NCI-H1417 (cell line): ENCODE measurements at regions not wholly inside any gene's neighbourhood (a gene's known extent, or its start where the extent isn't known, plus 50 kb on each side); places are given as distances from the start of the nearest gene placed in this dataset.

ENCODE experiments used
- DNase-seq, 3 experiments: peaks; one replicate each; lab custom pipeline; 2025; lab: John Stamatoyannopoulos, UW

- DNase-seq = no peak
Observed at GRCh38 chr10:83165265-83165664, 974.0 kb upstream of the GHITM start.

GRCh38 chr10:83166344-83166743 lies 973.0 kb upstream of the GHITM start:
- DNase-seq = no peak

GRCh38 chr10:83167081-83167480 lies 972.2 kb upstream of the GHITM start:
- no peak for DNase-seq

GRCh38 chr10:83176901-83177300 lies 962.4 kb upstream of the GHITM start:
- DNase-seq = no peak

GRCh38 chr10:83178526-83178925 lies 960.8 kb upstream of the GHITM start:
- no peak for DNase-seq

GRCh38 chr10:83179371-83179770 lies 959.9 kb upstream of the GHITM start:
- no peak for DNase-seq

GRCh38 chr10:83182076-83182475 lies 957.2 kb upstream of the GHITM start:
- no peak for DNase-seq

- no peak for DNase-seq
Observed at GRCh38 chr10:83184641-83185040, 954.7 kb upstream of the GHITM start.

GRCh38 chr10:83190614-83191013 lies 948.7 kb upstream of the GHITM start:
- DNase-seq = no peak

GRCh38 chr10:83193026-83193425 lies 946.3 kb upstream of the GHITM start:
- DNase-seq = no peak

GRCh38 chr10:83195021-83195420 lies 944.3 kb upstream of the GHITM start:
- no peak for DNase-seq

- no peak for DNase-seq
Observed at GRCh38 chr10:83199374-83199773, 939.9 kb upstream of the GHITM start.

GRCh38 chr10:83205861-83206260 lies 933.4 kb upstream of the GHITM start:
- DNase-seq = no peak

GRCh38 chr10:83212632-83213334 lies 926.5 kb upstream of the GHITM start:
- no peak for DNase-seq

GRCh38 chr10:83214136-83214535 lies 925.2 kb upstream of the GHITM start:
- no peak for DNase-seq

- DNase-seq = no peak
Observed at GRCh38 chr10:83218205-83218604, 921.1 kb upstream of the GHITM start.

GRCh38 chr10:83222300-83222699 lies 917.0 kb upstream of the GHITM start:
- no peak for DNase-seq

GRCh38 chr10:83222832-83223742 lies 916.2 kb upstream of the GHITM start:
- no peak for DNase-seq

- no peak for DNase-seq
Observed at GRCh38 chr10:83225781-83226180, 913.5 kb upstream of the GHITM start.

- DNase-seq = no peak
Observed at GRCh38 chr10:83229991-83230390, 909.3 kb upstream of the GHITM start.

- no peak for DNase-seq
Observed at GRCh38 chr10:83233691-83234090, 905.6 kb upstream of the GHITM start.

GRCh38 chr10:83248106-83248631 lies 891.1 kb upstream of the GHITM start:
- DNase-seq = no peak

- DNase-seq = no peak
Observed at GRCh38 chr10:83250396-83250795, 888.9 kb upstream of the GHITM start.
